ENCODE measurements at regions not wholly inside any gene's neighbourhood (a gene's known extent, or its start where the extent isn't known, plus 50 kb on each side); places are given as distances from the start of the nearest gene placed in this dataset.

GRCh38 chr2:128615571-128615970, 296.9 kb upstream of the HS6ST1 start:
- Histone ChIP-seq H3K4me2 (ENCODE audit: low read length) (no peak overlapping the region), H3K4me3 (ENCODE audit: low read length) (no peak overlapping the region), H4K20me1 (ENCODE audit: low read length) (no peaks in the 10 kb centered on the region), H3K4me1 (ENCODE audit: insufficient read depth, low read length) (no peaks in the 10 kb centered on the region), H3F3A (ENCODE audit: low read length, unreplicated experiment) (no peaks in the 10 kb centered on the region), H2AFZ (ENCODE audit: low read length) (no peak overlapping the region), H3K9me3 (ENCODE audit: low read length) (no peaks in the 10 kb centered on the region), H3K27me3 (ENCODE audit: low read length) (peaks cover 16% of the 10 kb centered on the region; the same call in 1 of the 2 replicates), H3K9me2 (replicated peaks; ENCODE audit: low read length) (no peaks in the 10 kb centered on the region), H3K79me2 (ENCODE audit: low read length) (no peaks in the 10 kb centered on the region), H3K27ac (ENCODE audit: low read length) (no peak overlapping the region), H3K36me3 (ENCODE audit: low read depth, low read length) (no peaks in the 10 kb centered on the region), H3K9ac (ENCODE audit: low read length) (no peak overlapping the region)
- BruUV-seq (replicated peaks): no TSS peak
- TF ChIP-seq EZH2phosphoT487 (IDR thresholded peaks at IDR 0.05; ENCODE audit: borderline replicate concordance, low read length) (no peak), EZH2 (IDR thresholded peaks at IDR 0.05; ENCODE audit: low read length, unreplicated experiment) (no peak), CTCF (conservative IDR thresholded peaks at IDR 0.05; ENCODE audit: low read depth, low read length) (no peak)
- POLR2A ChIA-PET (ENCODE audit: unreplicated experiment): no interaction called here
- no peak for DNase-seq
- CTCF ChIA-PET: no interaction called here
- intact Hi-C loops (cut with micrococcal nuclease): no loop called here
- no peak for ATAC-seq

GRCh38 chr2:128617029-128617590, 298.4 kb upstream of the HS6ST1 start:
- Histone ChIP-seq H3K79me2 (ENCODE audit: low read length) (no peaks in the 10 kb centered on the region), H3K9me2 (replicated peaks; ENCODE audit: low read length) (no peaks in the 10 kb centered on the region), H3K4me3 (ENCODE audit: low read length) (no peak overlapping the region), H3K9ac (ENCODE audit: low read length) (no peak overlapping the region), H3K4me1 (ENCODE audit: insufficient read depth, low read length) (no peaks in the 10 kb centered on the region), H4K20me1 (ENCODE audit: low read length) (no peaks in the 10 kb centered on the region), H3K36me3 (ENCODE audit: low read depth, low read length) (no peaks in the 10 kb centered on the region), H3K27me3 (ENCODE audit: low read length) (peaks cover 5% of the 10 kb centered on the region; the same call in 1 of the 2 replicates), H2AFZ (ENCODE audit: low read length) (no peak overlapping the region), H3K27ac (ENCODE audit: low read length) (no peak overlapping the region), H3K9me3 (ENCODE audit: low read length) (no peaks in the 10 kb centered on the region), H3F3A (ENCODE audit: low read length, unreplicated experiment) (no peaks in the 10 kb centered on the region), H3K4me2 (ENCODE audit: low read length) (no peak overlapping the region)
- ATAC-seq (no peak), DNase-seq (no peak)
- intact Hi-C loops (cut with micrococcal nuclease): no loop called here
- CTCF ChIA-PET: no interaction called here
- POLR2A ChIA-PET (ENCODE audit: unreplicated experiment): no interaction called here
- TF ChIP-seq EZH2phosphoT487 (IDR thresholded peaks at IDR 0.05; ENCODE audit: borderline replicate concordance, low read length): no peak
- TF ChIP-seq CTCF (conservative IDR thresholded peaks at IDR 0.05; ENCODE audit: low read depth, low read length): no peak
- no peak for TF ChIP-seq EZH2 (IDR thresholded peaks at IDR 0.05; ENCODE audit: low read length, unreplicated experiment)
- BruUV-seq (replicated peaks): no TSS peak

- POLR2A ChIA-PET (ENCODE audit: unreplicated experiment): no interaction called here
- Histone ChIP-seq H3K79me2 (ENCODE audit: low read length) (no peaks in the 10 kb centered on the region), H3K27ac (ENCODE audit: low read length) (no peak overlapping the region), H3K4me2 (ENCODE audit: low read length) (no peak overlapping the region), H3K4me1 (ENCODE audit: insufficient read depth, low read length) (no peaks in the 10 kb centered on the region), H4K20me1 (ENCODE audit: low read length) (no peaks in the 10 kb centered on the region), H3K9me2 (replicated peaks; ENCODE audit: low read length) (no peaks in the 10 kb centered on the region), H2AFZ (ENCODE audit: low read length) (no peak overlapping the region), H3F3A (ENCODE audit: low read length, unreplicated experiment) (no peaks in the 10 kb centered on the region), H3K4me3 (ENCODE audit: low read length) (no peak overlapping the region), H3K9me3 (ENCODE audit: low read length) (no peaks in the 10 kb centered on the region), H3K36me3 (ENCODE audit: low read depth, low read length) (no peaks in the 10 kb centered on the region), H3K9ac (ENCODE audit: low read length) (no peak overlapping the region), H3K27me3 (ENCODE audit: low read length) (no peaks in the 10 kb centered on the region)
- TF ChIP-seq EZH2phosphoT487 (IDR thresholded peaks at IDR 0.05; ENCODE audit: borderline replicate concordance, low read length) (no peak), CTCF (conservative IDR thresholded peaks at IDR 0.05; ENCODE audit: low read depth, low read length) (no peak), EZH2 (IDR thresholded peaks at IDR 0.05; ENCODE audit: low read length, unreplicated experiment) (no peak)
- intact Hi-C loops (cut with micrococcal nuclease): no loop called here
- CTCF ChIA-PET: no interaction called here
- no TSS peak for BruUV-seq (replicated peaks)
- DNase-seq (no peak), ATAC-seq (no peak)
These were observed 299.0 kb upstream of the HS6ST1 start for GRCh38 chr2:128617661-128618060.
